IPS DF 4.7 (cell line): ENCODE measurements at regions not wholly inside any gene's neighbourhood (a gene's known extent, or its start where the extent isn't known, plus 50 kb on each side); places are given as distances from the start of the nearest gene placed in this dataset.

Experiments used
- DNase-seq: peaks from one replicate; pipeline ENCODE4 v3.0.0-alpha.2; 2013; ENCODE audit warnings: low spot score; ENCODE audit errors: extremely low read depth

GRCh38 chr5:30937070-30937469 lies 256.4 kb upstream of the CDH6 start:
- no peak for DNase-seq

- DNase-seq: no peak
These were observed 259.9 kb upstream of the CDH6 start for GRCh38 chr5:30933599-30933998.

DNA sequence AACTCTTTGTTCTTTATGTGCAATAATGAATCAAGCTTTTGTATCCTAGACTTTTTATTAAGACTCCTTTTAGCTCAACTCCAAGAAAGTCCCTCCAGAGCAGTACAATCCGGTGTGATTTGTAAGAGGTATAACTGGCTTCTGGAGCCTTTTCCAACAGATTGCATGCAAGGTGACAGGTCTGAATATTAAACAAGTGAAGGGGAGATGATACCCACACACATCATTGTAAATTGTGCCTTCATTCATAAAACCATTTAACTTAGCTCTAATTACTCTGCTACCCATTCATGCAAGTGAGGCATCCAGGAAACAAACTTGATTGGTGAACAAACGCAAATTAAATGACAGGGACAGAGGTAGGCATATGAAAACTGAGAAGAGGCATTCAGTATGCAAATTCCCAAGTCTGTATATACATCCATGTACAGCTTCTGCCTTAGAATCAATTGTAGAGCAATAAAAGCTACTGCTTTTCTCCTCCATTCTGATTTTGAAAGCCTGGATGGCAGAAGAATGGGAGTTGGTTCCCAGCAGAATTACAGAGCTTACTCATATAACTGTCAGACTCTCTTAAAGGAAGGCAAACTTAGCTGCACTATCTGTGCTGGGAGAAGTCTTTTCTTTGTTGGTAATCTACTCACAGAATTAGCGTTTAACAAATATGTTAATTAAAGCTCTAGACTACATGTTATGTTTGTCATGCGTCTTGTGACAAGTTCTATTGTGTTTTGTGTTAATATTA lies 261.0 kb upstream of the CDH6 start:
- DNase-seq: no peak

DNA sequence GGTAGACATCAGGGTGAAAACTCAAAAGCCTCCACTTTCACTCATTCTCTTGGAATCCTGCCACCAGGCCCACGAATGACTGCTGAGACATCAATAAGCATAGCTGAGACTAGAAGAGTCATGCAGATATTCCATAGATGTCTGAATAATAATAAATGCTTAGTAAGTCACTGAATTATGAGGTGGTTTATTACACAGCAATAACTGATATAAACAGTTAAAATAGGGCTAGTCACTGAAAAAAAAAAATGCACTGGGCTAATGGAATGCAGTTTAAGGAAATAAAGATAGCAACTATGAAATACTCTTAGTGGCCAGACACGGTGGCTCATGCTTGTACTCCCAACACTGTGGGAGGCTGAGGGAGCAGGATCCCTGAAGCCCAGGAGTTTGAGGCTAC lies 262.8 kb upstream of the CDH6 start:
- no peak for DNase-seq

DNA sequence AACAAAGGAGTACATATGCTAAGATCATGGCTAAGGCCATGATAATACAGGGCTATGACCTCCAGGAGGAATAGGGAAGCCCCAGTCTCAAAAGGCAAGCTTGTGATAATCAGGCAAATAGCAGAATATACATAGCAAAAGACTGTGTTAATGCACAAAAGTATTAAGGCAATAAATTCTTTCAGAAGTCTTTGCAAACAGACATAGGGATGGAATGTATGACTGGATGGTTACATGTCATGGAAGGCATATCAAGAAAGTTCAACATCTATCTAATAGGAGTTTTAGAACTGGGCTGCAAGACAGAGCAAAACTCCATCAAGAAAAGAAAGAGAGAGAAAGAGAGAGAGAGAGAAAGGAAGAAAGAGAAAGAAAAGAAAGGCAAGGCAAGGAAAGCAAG lies 264.5 kb upstream of the CDH6 start:
- DNase-seq: no peak

DNA sequence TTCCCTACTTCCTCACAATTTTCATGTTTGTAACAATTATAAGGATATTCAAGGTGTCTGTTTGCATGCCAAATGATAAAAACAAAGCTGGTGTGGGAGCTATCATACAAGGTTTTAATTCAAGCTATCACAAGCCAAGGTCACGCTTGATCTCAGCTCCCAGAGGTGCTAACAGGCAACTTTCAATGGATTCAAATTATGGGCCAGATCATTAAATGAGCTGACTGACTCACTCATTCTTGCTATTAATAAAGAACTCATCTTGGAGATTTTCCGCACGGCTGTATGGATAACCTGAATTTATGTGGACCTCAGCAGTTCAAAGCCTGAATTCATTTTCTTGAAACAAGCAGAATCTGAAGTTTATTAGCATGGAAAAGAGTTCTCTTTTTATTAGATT lies 267.3 kb upstream of the CDH6 start:
- no peak for DNase-seq

DNA sequence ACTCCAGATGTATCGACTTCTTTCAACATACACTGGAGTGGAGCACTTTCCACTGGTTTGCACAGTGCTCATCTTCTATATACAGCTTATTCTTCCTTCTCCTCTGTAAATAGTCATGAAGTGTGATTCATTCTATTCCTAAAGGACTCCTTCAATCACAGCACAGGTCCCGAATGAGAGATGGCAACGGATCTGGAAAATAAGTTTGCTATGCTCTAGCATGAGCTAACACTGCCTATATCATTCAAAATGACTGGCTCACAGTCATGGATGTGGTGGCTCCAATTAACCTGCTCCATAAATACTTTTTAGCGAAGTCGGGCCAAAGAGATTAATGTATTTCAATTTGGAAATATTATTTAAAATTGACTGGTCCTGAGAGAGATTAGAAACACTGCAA lies 272.1 kb upstream of the CDH6 start:
- no peak for DNase-seq

GRCh38 chr5:30918171-30918570 lies 275.3 kb upstream of the CDH6 start:
- DNase-seq: no peak

GRCh38 chr5:30908356-30908755 lies 285.1 kb upstream of the CDH6 start:
- no peak for DNase-seq

GRCh38 chr5:30900367-30900766 lies 293.1 kb upstream of the CDH6 start:
- no peak for DNase-seq

- DNase-seq: no peak
These were observed 298.7 kb upstream of the CDH6 start for GRCh38 chr5:30894811-30895210.

DNA sequence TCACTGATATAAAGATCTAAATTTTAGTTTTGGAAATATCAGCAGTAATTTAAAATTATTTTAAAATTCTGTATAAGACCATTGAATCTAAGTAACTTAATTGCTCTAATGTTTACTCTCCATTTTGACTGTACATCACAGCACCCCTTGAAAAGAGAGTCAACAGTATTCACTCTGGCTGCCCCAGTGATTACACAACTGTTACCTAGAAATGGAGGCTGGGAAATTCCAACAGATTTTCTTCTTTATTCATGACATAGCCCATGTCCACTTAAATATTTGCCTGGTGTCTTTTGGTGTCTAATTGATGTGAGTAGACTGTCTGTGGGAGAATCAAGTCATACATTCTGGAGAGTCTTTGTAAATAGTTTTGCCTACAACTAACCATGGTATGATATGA lies 301.8 kb upstream of the CDH6 start:
- no peak for DNase-seq

DNA sequence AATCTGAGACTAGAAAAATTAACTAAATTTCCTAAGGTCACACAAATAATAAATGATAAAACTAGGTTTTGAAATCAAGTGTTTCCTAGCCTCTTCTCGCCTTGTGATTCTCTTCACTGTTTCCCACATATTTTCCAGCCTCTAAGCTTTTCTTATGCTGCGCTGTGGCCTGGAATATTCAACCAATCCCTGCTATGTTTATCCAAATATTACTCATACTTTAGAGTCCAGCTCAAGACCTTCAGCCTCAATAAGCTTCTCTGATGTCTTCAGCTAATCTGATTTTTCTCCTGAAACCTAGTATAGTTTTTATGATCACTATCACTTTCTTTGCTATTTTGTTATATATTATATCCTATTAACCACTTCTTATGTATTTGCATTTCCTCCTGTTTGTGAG lies 303.1 kb upstream of the CDH6 start:
- DNase-seq: no peak

- DNase-seq: no peak
These were observed 313.0 kb upstream of the CDH6 start for GRCh38 chr5:30880514-30880913.

DNA sequence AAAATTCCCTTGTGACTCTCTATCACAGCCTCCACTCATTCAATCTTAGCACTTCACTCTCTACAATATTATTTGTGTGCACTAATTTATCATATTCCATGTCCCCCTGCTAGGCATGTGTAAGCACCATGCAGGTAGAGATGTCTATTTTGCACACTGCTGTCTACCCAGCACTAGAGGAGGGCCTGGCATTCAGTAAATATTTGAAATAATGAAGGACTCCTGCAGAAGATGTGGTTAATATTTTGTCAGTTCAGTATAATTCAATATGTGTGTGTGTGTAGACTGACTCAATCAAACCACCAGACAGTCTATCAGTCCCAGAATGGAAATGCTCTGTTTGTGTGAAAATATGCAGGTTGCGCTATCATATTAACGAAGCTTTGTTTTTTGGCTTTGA lies 313.6 kb upstream of the CDH6 start:
- no peak for DNase-seq

DNA sequence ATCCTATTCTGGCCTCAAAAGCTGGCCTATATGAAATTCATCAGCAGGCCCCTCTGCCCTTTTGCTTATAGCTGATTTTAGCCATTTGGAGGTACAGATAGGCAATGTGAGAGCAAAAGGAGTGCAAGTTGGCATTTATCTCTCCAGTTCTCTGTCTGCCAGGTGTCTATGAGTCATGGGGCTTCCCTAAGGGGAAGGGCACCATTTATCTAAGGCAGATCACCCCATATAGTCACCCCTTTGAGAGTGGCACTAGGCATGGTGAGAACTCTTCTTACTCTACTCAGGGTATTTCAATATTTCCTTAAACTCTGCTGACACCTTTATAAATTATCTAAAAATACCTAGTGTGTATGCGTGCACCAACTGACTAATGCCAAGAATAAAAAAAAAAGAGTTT lies 314.7 kb upstream of the CDH6 start:
- DNase-seq: no peak

- no peak for DNase-seq
These were observed 315.2 kb upstream of the CDH6 start for GRCh38 chr5:30878296-30878695.

DNA sequence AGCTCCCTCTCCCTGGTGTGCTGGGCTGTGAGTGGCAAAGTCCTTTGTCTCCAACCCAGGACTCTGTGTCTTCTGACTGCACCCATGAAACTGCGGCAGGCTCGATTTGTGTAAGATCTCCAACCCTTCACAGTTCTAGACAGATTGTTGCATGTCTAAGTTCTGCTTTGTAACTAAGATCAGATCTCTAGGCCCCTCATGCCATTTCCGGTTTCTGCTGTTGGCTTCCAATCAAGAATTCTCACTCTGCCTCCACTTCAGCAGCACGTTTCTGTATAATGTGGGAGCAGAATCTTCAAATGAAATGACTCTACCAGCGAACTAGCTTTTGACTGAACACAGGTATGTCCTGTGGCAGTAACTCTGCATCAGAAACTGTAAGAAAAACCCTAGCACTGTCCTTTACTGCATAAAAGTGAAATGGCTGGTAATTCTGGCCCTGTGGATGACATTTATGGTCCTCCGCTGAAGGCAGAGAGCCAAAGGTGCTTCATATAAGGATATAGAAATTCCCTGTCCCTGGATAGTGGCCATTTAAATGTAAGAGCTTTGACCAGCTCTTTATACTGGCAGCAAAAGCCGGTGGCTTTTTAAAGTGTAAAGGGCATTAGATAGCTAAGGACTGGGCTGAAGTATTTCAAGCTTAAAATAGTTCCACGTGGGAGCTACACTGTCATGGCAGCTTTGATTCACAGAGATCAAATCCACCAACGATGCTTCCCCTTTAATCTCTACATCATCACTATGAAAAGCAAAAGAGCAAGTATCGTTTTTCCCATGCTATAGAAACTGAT lies 319.0 kb upstream of the CDH6 start:
- DNase-seq: no peak

GRCh38 chr5:30871196-30871595 lies 322.3 kb upstream of the CDH6 start:
- DNase-seq: no peak

GRCh38 chr5:30867711-30868110 lies 325.8 kb upstream of the CDH6 start:
- DNase-seq: no peak

GRCh38 chr5:30866142-30866541 lies 327.3 kb upstream of the CDH6 start:
- no peak for DNase-seq

- DNase-seq: no peak
These were observed 337.2 kb upstream of the CDH6 start for GRCh38 chr5:30856242-30856641.

- DNase-seq: no peak
These were observed 340.3 kb upstream of the CDH6 start for GRCh38 chr5:30853158-30853557.
